ENCODE measurements at regions not wholly inside any gene's neighbourhood (a gene's known extent, or its start where the extent isn't known, plus 50 kb on each side); places are given as distances from the start of the nearest gene placed in this dataset.

DNA sequence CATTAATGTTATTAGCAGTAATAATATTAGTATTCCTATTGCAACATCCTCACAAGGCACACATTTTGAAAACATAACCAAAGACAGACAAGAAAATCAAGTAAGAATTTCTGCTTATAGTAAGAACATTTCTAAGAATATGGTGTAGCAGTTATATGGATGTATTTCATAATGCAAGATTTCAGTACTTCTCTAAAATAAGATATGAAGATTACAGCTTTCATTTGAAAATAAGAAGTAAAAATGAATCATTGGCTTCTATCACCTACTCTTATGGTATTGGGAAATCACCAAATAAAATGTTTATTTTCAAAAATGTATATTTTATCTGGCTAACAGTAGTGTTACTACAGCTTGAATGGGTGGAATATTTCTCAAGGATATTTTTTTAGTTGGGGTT lies 103.8 kb upstream of the USP25 start:
- TF ChIP-seq CEBPB (IDR thresholded peaks at IDR 0.05; ENCODE audit: borderline replicate concordance in 1 of 2, low read depth in 2 of 2, low read length in 2 of 2) (no peak), POLR2AphosphoS5 (IDR thresholded peaks at IDR 0.05; ENCODE audit: low read length) (no peak)
